ENCODE measurements at regions not wholly inside any gene's neighbourhood (a gene's known extent, or its start where the extent isn't known, plus 50 kb on each side); places are given as distances from the start of the nearest gene placed in this dataset.

DNA sequence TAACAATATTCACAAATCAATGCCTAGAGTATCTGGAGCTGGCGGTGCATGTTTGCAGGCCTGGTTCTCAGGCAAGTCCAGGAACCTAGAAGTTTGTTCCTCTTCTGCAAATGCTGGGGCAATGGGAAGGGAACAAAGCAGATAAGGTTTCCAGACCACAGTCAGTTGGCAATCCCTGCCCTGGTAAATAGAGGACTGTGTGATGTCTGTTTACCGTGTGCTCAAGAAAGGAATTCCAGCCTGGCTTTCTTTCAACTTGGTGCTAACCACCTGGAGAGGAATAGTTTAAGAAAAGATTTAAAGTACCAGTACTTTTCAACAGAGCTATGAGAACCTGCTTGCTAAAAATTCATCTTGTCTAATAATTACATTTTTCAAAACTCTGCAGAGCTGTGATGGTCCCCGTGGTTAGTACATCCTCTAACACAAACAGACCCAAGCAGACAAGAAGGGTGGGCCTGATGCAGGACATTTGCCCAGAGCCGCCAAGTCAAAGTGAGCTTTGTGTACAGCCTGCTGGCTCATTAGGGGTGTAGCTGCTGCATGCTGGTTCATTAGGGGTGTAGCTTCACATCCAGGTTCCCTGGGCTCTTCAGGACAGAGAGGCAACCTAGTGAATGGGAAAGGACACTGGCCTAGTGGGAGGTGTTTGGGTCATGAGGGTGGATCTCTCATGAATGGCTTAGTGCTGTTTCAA is 220.5 kb downstream of the SQOR start:
- no peak overlapping the region for H2BK5ac ChIP-seq (ENCODE audit: low read depth, low read length)
- CTCF ChIA-PET (ENCODE audit: partially characterized antibody), result interaction anchor here (1.1 kb wide), 1 partner anchor 60 kb away, joined by 3 read pairs; no protein-coding TSS in a partner anchor
- H3K4ac ChIP-seq (replicated peaks; ENCODE audit: insufficient read length, low read depth, low read length), result no peak overlapping the region
- no peak overlapping the region for H3K4me3 ChIP-seq (ENCODE audit: extremely low read depth in 1 of 4, insufficient read depth in 2 of 4, low read depth in 3 of 4, low read length in 4 of 4)
- H2BK15ac ChIP-seq (ENCODE audit: low read length), result no peak overlapping the region
- POLR2A ChIA-PET (ENCODE audit: partially characterized antibody), result no interaction called here
- no peaks in the 10 kb centered on the region for H4K20me1 ChIP-seq (replicated peaks in 1 of 2; ENCODE audit: control insufficient read depth in 1 of 2, insufficient read depth in 2 of 2, low read length in 2 of 2)
- H3K79me2 ChIP-seq (ENCODE audit: control insufficient read depth in 1 of 2, insufficient read depth in 2 of 2, low read length in 2 of 2), result no peaks in the 10 kb centered on the region
- no peaks in the 10 kb centered on the region for H3K4me1 ChIP-seq (replicated peaks in 1 of 4; ENCODE audit: control insufficient read depth in 3 of 4, insufficient read depth in 4 of 4, low read length in 3 of 4)
- peak; percentile 7 for FAIRE-seq
- H3K9me3 ChIP-seq (ENCODE audit: insufficient read depth in 2 of 2, low read depth in 1 of 2, low read length in 1 of 2), result peaks cover 5% of the 10 kb centered on the region in 2 experiments; a peak in 2 of 4 replicates
- no peak overlapping the region for H2BK20ac ChIP-seq (ENCODE audit: low read length)
- H2BK120ac ChIP-seq (replicated peaks; ENCODE audit: low read depth, low read length), result no peak overlapping the region
- no peak overlapping the region for H3K4me2 ChIP-seq (ENCODE audit: insufficient read depth in 1 of 2, low read depth in 2 of 2, low read length in 2 of 2)
- H3K14ac ChIP-seq (ENCODE audit: insufficient read length), result no peak overlapping the region
- no peak overlapping the region for H3K23ac ChIP-seq (ENCODE audit: insufficient read length)
- no peak overlapping the region for H2BK12ac ChIP-seq (ENCODE audit: low read depth, low read length)
- H3K18ac ChIP-seq (ENCODE audit: extremely low read depth, low read length), result no peak overlapping the region
- no peak overlapping the region for H4K5ac ChIP-seq (ENCODE audit: insufficient read length, low read depth, low read length)
- DNase-seq (ENCODE audit: low read depth in 1 of 2, low spot score in 2 of 2), result no peak
- no peak overlapping the region for H2AFZ ChIP-seq (ENCODE audit: low read length)
- peaks cover 0 to under 1% (median 0%) of the 10 kb centered on the region in 4 experiments; a peak in 1 of 8 replicates for H3K36me3 ChIP-seq (ENCODE audit: control insufficient read depth in 2 of 4, insufficient read depth in 4 of 4, low read length in 3 of 4)
- no peaks in the 10 kb centered on the region for H3K27me3 ChIP-seq (replicated peaks in 1 of 4; ENCODE audit: control insufficient read depth in 3 of 4, extremely low read depth in 1 of 4, insufficient read depth in 3 of 4, low read length in 3 of 4)
- TF ChIP-seq RAD21 (IDR thresholded peaks at IDR 0.05 in 1 of 2, conservative IDR thresholded peaks at IDR 0.05 in 1 of 2; ENCODE audit: low read depth in 2 of 2, low read length in 2 of 2), result peak in 1 of 2 experiments; percentile 9; a peak in 1 of 4 replicates
- no peak for TF ChIP-seq POLR2A (IDR thresholded peaks at IDR 0.05; ENCODE audit: control extremely low read depth in 1 of 2, low read depth in 2 of 2, low read length in 2 of 2)
- TF ChIP-seq, protein P1, sequence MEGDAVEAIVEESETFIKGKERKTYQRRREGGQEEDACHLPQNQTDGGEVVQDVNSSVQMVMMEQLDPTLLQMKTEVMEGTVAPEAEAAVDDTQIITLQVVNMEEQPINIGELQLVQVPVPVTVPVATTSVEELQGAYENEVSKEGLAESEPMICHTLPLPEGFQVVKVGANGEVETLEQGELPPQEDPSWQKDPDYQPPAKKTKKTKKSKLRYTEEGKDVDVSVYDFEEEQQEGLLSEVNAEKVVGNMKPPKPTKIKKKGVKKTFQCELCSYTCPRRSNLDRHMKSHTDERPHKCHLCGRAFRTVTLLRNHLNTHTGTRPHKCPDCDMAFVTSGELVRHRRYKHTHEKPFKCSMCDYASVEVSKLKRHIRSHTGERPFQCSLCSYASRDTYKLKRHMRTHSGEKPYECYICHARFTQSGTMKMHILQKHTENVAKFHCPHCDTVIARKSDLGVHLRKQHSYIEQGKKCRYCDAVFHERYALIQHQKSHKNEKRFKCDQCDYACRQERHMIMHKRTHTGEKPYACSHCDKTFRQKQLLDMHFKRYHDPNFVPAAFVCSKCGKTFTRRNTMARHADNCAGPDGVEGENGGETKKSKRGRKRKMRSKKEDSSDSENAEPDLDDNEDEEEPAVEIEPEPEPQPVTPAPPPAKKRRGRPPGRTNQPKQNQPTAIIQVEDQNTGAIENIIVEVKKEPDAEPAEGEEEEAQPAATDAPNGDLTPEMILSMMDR (IDR thresholded peaks at IDR 0.05; ENCODE audit: control extremely low read depth in 1 of 3, insufficient read depth in 1 of 3, low read depth in 1 of 3, low read length in 3 of 3), result no peak
- no peak overlapping the region for H4K91ac ChIP-seq (replicated peaks; ENCODE audit: insufficient read length, low read length)
- H3K79me1 ChIP-seq (ENCODE audit: low read depth, low read length), result no peaks in the 10 kb centered on the region
- WGBS, 2 experiments (ENCODE audit: extremely low coverage in 1 of 2, insufficient coverage in 1 of 2, insufficient read length in 1 of 2, insufficient replicate concordance in 2 of 2, low coverage in 1 of 2, low lambda C conversion rate in 2 of 2, missing lambda C conversion rate in 1 of 2), result 96% methylated on average over 4 of the region's 4 CpGs; no CpG with 5 or more reads in 1 of the 2 experiments
- no peak overlapping the region for H3K56ac ChIP-seq (replicated peaks; ENCODE audit: insufficient read length, low read depth, low read length)
- no peak overlapping the region for H3K9ac ChIP-seq (replicated peaks in 1 of 4; ENCODE audit: extremely low read depth in 1 of 4, low read depth in 3 of 4, low read length in 3 of 4)
- H3K23me2 ChIP-seq (ENCODE audit: low read depth, low read length), result no peaks in the 10 kb centered on the region
- no peak overlapping the region for H2AK5ac ChIP-seq (ENCODE audit: low read depth, low read length)
- no peak overlapping the region for H3K27ac ChIP-seq (ENCODE audit: low read depth, low read length)
- no peak overlapping the region for H4K8ac ChIP-seq (ENCODE audit: extremely low read depth, insufficient read depth, low read length)

Data from H1 (cell line).